ENCODE measurements at regions not wholly inside any gene's neighbourhood (a gene's known extent, or its start where the extent isn't known, plus 50 kb on each side); places are given as distances from the start of the nearest gene placed in this dataset.

DNA sequence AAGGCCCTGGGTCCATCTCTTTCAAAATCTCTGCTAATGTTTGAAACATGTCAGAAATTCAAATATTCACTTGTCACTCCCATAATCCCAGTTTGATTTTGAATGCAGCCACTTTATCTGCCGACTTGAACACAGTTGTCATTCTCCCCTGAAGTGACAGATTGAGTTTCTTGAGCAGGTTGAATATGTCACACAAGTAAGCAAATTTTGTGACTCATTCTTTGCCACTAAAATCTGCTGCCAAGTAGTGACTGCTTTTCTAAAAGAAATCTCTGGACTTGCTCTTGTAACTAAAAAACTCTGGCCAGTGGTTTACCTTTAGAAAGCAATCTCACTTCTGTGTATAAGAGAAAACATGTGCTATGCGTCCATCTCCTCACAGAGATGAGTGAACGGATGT lies 357.1 kb downstream of the LMO7 start:
- WGBS, 2 donors, result 62 to 90% methylated on average over 3 of the region's 3 CpGs
- TF ChIP-seq, protein P1, sequence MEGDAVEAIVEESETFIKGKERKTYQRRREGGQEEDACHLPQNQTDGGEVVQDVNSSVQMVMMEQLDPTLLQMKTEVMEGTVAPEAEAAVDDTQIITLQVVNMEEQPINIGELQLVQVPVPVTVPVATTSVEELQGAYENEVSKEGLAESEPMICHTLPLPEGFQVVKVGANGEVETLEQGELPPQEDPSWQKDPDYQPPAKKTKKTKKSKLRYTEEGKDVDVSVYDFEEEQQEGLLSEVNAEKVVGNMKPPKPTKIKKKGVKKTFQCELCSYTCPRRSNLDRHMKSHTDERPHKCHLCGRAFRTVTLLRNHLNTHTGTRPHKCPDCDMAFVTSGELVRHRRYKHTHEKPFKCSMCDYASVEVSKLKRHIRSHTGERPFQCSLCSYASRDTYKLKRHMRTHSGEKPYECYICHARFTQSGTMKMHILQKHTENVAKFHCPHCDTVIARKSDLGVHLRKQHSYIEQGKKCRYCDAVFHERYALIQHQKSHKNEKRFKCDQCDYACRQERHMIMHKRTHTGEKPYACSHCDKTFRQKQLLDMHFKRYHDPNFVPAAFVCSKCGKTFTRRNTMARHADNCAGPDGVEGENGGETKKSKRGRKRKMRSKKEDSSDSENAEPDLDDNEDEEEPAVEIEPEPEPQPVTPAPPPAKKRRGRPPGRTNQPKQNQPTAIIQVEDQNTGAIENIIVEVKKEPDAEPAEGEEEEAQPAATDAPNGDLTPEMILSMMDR (IDR thresholded peaks at IDR 0.05), result no peak

GRCh38 chr13:75986818-75987217 lies 350.7 kb downstream of the LMO7 start:
- no peak overlapping the region for H3K4me3 ChIP-seq (ENCODE audit: low read depth, poor library complexity, severe bottlenecking)
- no peak for DNase-seq (ENCODE audit: low spot score in 2 of 2)
- TF ChIP-seq, protein P1 (IDR thresholded peaks at IDR 0.05), result no peak
- no peak for TF ChIP-seq POLR2A (IDR thresholded peaks at IDR 0.05)
- WGBS, 2 donors, result 86 to 90% methylated on average over 1 of the region's 1 CpG
- intact Hi-C loops (cut with DNase I; ENCODE audit: low total_unique reads), result no loop called here

More for the DNA sequence above, 357.1 kb downstream of the LMO7 start:
- H3K4me3 ChIP-seq (ENCODE audit: low read depth, poor library complexity, severe bottlenecking), result no peak overlapping the region
- intact Hi-C loops (cut with DNase I; ENCODE audit: low total_unique reads), result no loop called here
- DNase-seq (ENCODE audit: low spot score in 2 of 2), result no peak

DNA sequence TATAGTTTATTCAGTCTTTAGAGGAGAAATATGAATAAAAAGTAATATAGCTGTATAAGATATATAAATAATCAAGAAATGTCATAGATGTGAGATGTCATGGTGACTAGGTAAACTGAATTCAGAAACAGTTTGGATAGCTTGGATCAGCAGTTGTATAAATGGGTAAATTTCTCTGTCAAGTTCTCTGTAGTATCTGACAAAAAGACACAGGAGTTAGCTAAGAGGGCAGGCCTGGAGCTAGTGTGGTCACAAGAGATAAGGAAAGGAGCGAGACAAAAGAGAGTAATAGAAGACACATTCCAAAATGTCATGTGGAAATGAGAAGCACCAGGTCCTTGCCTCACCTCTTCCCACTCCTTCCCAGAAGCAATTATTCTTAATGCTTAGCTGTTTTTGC lies 349.0 kb downstream of the LMO7 start:
- WGBS, 2 donors, result 80 to 81% methylated on average over 1 of the region's 1 CpG
- no peak for DNase-seq (ENCODE audit: low spot score in 2 of 2)
- no peak overlapping the region for H3K4me3 ChIP-seq (ENCODE audit: low read depth, poor library complexity, severe bottlenecking)
- intact Hi-C loops (cut with DNase I; ENCODE audit: low total_unique reads), result no loop called here
- TF ChIP-seq POLR2A (IDR thresholded peaks at IDR 0.05), result no peak
- TF ChIP-seq, protein P1 (IDR thresholded peaks at IDR 0.05), result no peak

DNA sequence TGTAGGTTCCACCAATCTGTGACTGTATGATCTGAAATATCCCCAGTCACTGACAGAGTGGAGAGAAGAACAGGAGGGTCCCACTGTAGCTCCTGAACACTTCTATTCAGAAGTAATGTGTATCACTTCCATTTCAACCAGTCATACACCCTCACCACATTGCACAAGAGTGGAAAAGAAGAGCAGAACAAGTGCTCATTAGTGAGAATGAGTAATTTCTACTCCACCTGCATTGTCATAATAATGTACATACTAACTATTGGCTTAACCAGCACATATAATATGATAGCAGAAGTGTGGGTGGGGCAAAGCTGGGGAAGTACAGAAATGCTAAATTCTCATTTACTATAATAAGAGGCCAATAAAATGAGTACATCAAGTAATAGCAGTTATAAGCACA lies 342.7 kb downstream of the LMO7 start:
- H3K4me3 ChIP-seq (ENCODE audit: low read depth, poor library complexity, severe bottlenecking), result no peak overlapping the region
- intact Hi-C loops (cut with DNase I; ENCODE audit: low total_unique reads), result no loop called here
- TF ChIP-seq POLR2A (IDR thresholded peaks at IDR 0.05), result no peak
- TF ChIP-seq, protein P1 (IDR thresholded peaks at IDR 0.05), result no peak
- DNase-seq (ENCODE audit: low spot score in 2 of 2), result no peak

GRCh38 chr13:75968103-75968838 lies 332.1 kb downstream of the LMO7 start:
- TF ChIP-seq, protein P1 (IDR thresholded peaks at IDR 0.05), result no peak
- no peak for TF ChIP-seq POLR2A (IDR thresholded peaks at IDR 0.05)
- no peak overlapping the region for H3K4me3 ChIP-seq (ENCODE audit: low read depth, poor library complexity, severe bottlenecking)
- DNase-seq (ENCODE audit: low spot score in 2 of 2), result no peak
- 57 to 61% methylated on average over 4 of the region's 4 CpGs for WGBS, 2 donors
- intact Hi-C loops (cut with DNase I; ENCODE audit: low total_unique reads), result no loop called here

DNA sequence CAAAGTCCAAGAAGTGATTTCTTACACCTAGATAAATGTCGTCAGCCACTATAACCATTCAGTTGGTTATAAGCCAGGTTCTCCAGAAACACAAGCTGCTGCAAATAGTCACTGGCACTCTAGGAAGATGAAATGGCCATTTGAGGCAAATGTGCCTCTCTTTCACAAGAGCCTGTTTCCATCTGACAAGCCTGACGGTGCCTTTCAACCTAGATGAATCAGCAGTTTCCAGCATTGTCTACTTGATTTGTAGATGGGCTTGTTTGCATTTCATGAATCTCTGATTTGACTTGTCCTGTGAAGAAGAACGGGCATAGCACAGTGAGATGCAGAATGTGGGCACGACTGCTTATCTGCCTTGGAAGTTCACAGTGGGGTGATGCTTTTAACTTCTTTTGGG lies 327.2 kb downstream of the LMO7 start:
- no peak for DNase-seq (ENCODE audit: low spot score in 2 of 2)
- intact Hi-C loops (cut with DNase I; ENCODE audit: low total_unique reads), result no loop called here
- no peak overlapping the region for H3K4me3 ChIP-seq (ENCODE audit: low read depth, poor library complexity, severe bottlenecking)
- TF ChIP-seq, protein P1 (IDR thresholded peaks at IDR 0.05), result no peak
- no peak for TF ChIP-seq POLR2A (IDR thresholded peaks at IDR 0.05)
- 51 to 68% methylated on average over 4 of the region's 4 CpGs for WGBS, 2 donors
